T-helper 2 cell (primary cell): ENCODE measurements at regions not wholly inside any gene's neighbourhood (a gene's known extent, or its start where the extent isn't known, plus 50 kb on each side); places are given as distances from the start of the nearest gene placed in this dataset.
A peak's percentile ranks its signal among the peaks of the same experiment; 100 is the strongest.
"Not testable (repeated sequence)": the region's sequence is repeated elsewhere in the genome, so short reads cannot be mapped to it uniquely, and the experiment has no call there.

Experiments
- DNase-seq, 5 experiments: peaks; one replicate each; pipeline versions ENCODE4 v3.0.0 to v3.0.0-alpha.2; 2012 to 2022

DNA sequence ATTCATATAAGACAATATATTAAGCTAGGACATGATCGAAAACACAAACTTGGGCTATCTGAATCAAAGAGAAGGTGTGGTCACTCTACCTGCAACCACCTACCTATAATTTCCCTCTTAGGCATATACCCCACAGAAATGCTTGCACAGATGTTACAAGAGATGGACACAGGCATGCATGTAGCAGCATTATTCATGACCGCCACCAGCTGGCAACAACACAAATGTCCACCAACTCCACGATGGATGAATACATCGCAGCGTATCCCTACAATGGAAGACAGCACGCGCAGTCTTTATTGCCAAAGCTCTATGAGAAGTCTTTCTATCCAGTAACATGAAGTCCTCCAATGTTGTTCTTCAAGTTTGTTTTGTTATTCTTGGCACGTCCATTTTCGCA is 90.8 kb downstream of the ARL4C start:
- no peak for DNase-seq

DNA sequence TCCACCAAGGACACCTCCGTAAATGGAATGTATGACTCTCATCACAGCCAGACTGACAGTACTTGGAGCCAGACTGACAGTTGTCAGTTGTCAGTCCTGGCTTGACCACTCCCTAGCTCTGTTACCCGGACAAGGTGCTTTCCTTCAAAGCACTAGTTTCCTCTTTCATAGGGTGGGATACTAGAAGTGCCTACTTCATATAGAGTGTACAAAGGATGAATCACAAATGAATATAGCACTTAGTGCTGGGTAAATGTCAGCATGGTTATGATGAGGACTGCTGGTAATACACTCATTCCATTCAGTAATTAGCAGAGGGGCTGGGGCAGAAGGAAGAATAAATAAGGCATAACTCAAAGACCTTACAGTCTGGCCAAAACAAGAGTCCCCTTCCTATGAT is 91.4 kb downstream of the ARL4C start:
- no peak for DNase-seq

DNA sequence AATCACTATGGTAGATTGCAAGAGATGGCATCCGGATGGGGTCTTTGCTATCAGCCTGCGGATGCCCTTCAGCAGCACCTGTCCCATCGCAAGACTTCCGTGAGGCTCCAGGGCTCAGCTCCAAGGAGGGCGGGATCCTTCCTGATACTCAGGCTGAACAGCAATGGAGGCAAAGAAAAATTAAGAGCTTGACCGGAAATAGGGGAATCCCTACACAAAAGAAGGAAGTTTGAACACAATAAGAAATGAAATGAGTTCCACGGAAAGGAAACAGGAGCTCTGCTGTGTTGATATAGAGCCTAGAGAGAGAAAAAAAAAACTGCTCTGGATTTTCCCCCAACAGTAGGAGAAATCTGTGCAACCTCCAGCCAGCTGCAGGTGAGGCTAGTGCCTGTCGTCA is 91.9 kb downstream of the ARL4C start:
- DNase-seq = no peak

DNA sequence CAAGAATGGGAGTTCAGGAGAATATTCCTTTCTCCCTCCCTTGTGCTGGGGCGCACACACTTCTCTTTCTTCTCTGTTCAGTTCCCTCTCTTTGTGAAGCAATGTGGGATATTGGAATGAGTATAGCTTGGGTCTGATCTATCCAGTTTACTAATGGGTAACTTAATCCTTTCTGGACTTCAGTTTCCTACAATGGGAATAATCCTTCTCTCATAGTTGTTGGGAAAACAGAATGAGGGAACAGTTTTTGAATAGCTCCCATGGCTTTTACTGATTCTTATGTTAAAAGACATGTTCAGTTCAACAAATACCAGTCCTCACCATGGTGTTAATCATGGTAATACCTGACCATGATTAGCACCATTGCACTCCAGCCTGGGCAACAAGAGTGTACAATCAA is 93.1 kb downstream of the ARL4C start:
- no peak for DNase-seq

DNA sequence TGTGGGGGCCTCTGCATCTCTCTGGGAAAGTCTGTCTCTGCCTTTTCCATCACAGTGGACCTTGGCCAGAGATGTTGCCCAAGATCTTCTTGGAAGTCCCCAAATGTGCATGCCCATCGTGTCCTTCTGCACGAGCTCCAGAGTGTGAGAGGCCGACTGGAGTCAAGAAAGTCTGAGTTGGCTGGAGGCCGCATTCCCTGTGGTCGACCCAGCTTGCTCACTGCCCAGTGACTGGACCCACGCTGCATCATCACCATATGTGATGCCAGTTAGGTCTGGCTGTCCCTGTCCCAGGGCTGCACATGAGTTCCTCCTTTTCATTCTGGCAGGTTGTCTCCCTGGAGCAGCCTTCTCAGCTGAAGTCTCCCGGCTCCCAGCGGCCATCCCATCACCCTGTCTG is 93.8 kb downstream of the ARL4C start:
- no peak for DNase-seq

DNA sequence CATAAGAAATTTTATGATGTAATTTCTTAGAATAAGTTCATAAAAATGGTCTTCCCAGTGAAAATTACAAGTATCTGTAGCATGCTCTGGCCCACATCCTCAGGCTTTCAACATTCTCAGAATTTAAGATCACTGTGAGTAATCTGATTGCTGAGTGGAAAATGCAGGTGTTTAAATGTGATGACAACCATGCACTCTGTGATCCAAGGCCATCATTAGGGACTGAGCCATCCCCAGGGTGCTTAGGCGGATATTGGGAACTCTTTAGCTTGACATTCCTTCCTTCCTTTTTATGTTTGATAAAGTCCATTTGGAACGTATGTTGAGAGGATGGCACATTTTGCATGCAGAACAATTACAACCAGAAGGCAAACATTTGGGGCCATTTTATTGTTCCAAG is 95.5 kb downstream of the ARL4C start:
- DNase-seq = peak in 1 of 5 experiments; percentile 46

DNA sequence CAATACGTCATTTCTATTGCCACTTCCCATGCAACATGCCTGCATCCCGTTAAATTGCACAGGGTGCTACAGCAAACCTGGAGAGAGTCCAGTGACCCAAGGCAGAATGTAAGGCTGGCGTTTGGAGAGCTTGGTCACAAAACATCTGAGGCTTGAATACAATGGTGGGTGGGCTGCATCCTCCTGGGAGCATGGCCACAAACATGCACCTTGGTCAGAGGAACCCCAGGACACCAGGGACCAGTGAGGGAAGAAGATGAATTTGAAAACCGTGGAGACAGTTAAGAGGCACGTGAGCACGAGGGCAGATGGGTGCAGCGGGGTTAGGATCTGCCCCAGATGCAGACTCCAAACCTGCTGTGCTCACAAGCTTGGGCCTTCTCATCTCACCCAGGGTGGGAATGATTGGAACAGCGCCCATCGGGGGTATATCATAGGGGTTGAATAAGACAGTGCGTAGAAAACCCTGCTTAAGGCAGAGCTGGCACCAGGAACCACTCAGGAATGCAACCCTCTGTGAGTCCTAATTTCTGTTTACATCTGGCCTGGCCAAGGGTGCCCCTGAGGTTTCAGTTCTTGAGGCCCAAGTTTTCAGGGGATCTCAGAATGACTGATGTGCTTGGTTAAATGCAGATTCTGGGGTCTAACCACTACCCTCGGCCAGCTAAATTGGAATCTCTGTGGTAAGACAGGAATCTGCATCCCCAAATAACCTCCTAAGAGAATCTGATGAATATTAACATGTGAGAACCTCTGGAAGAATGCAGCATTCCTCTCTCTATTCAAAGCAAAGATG is 97.2 kb downstream of the ARL4C start:
- peak in 1 of 5 experiments; percentile 35 for DNase-seq

DNA sequence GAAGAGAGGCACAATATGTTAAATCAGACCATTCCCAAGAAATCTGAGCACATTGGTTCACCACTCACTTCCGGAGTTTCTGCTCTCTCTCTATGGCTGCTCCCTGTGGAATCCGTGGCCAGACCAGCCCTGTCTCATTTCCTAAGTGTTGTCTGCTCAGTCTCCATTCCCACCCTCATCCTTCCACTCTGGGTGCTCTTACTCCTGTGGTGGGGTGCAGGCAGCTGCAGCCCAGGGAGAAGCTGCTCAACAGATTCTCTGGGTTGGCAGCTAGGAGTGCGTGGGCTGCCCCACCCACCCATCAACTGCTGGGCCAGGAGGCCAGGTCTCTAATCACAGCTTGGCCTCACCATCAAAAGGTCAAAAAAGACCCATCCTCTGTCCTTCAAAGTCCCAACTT is 98.3 kb downstream of the ARL4C start:
- no peak for DNase-seq

DNA sequence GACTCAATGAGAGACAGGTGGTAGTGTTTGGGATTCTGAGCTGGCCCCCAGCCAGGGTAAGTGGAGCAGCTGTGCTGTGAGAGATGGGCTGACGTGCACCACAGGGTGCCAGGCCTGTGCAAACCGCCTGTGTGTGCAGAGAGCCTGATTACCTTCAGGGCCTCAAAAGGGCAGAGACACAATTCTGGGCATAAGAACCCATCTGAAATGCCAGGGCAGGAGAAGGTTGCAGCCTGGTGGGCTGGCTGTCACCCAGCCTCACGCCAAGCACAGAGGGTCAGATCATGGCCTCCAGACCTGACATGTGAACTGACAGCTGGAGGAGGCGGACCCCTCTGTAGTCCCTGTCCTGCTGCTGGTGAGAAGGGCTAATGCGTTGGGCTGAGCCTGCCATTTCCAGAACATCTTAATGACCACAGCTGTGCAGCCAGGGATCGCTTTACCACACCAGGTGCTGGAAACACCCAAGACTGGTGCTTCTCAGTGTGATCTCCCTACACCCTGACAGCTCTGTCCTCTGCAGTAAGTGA is 100.9 kb downstream of the ARL4C start:
- DNase-seq = no peak

DNA sequence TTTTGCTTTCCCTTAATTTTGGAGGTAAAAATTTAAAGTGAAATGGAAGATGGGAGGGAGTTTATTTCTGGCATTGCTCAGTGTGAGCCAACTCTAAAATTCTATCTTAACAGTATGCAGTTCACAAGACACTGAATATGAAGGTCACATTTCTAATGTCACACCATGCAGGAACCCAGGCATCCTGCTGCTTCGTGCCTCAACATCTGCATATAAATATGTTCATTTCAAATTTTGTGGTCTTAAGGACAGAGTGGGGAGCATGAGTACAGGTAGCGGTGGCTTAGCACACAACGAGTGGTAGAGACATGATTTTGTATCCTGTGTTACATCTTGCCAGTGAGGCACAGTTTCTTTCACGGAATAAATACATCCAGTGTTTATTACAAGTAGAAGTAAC is 102.4 kb downstream of the ARL4C start:
- DNase-seq = peak in 1 of 5 experiments; percentile 33

DNA sequence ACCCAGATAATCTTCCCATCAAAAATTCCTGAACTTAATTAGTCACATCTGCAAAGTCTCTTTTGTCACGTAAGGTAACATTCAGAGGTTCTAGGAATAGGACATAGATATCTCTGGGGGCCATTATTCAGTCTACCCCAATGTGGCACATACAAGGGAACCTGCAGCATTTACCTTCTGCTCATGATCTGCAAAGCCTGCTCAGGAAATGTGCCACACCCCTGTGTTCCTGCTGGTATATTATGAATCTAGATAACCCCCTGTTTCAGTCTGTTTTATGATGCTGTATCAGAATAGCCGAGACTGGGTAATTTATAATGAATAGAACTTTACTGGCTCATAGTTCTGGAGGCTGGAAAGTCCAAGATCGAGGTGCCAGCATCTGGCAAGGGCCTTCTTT is 103.5 kb downstream of the ARL4C start:
- peak in 1 of 5 experiments; percentile 47 for DNase-seq

DNA sequence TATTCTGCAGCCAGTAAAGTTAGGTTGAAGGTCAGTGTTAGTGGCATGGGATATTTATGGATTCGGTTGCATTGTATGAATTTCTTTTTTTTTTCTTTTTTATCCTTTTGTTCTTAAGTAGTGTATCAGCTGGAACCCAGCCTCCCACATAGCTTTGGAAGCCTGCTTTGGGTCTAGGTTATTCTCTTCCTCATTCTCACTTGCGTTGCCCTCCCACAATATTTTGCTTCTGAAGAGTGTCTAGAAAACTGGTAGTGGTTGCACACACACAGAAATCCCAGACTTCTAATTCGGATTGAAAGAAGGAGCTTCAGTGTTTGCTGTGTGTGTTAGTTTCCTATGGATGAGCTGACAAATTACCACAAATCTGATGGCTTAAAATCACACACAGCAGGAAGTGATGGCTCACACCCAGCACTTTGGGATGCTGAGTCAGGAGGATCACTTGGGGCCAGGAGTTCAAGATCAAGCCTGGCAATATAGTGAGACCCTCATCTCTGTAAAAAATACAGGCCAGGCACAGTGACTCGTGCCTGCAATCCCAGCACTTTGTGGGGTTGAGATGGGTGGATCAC is 104.8 kb downstream of the ARL4C start:
- no peak for DNase-seq

DNA sequence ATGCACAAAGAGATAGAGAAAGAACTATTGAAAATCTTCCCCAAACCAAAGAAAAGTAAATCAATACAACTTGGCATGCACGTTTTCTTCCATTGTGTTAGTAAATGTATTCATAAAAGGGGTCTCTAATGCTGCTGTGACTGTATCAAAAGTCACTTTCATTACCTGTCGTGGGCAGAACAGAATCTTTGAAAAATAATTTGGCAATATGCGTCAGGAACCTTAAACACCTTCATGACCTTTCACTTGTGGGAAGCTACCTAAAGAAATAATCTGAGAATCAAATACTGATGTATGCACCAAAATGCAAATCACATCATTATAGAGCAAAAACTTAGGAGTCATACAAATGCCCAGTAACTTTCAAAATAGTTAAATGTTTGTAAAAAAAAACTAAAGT is 105.3 kb downstream of the ARL4C start:
- DNase-seq = no peak

DNA sequence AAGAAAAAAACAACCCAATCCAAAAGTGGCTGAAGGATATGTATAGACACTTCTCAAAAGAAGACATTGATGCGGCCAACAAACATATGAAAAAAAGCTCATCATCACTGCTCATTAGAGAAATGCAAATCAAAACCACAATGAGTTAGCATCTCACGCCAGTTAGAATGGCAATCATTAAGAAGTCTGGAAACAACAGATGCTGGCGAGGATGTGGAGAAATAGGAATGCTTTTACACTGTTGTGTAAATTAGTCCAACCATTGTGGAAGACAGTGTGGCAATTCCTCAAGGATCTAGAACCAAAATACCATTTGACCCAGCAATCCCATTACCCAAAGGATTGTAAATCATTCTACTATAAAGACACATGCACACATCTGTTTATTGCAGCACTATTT is 107.2 kb downstream of the ARL4C start:
- not testable (repeated sequence) for DNase-seq

DNA sequence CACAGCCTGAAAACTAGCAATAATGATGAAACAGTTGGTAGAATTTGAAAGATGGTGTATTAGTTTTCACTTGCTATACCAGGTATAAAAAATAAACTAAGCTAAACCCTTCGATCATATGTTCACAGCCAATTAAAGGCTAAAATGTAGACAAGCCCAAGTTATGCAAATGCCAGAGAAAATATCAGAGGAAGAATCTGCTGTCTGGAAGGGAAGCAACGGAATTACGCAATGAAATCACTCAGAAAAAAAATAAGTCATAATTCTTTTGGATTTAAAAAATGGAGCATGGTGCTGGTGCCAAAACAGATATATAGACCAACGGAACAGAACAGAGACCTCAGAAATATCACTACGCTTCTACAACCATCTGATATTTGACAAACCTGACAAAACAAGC is 108.3 kb downstream of the ARL4C start:
- no peak for DNase-seq

DNA sequence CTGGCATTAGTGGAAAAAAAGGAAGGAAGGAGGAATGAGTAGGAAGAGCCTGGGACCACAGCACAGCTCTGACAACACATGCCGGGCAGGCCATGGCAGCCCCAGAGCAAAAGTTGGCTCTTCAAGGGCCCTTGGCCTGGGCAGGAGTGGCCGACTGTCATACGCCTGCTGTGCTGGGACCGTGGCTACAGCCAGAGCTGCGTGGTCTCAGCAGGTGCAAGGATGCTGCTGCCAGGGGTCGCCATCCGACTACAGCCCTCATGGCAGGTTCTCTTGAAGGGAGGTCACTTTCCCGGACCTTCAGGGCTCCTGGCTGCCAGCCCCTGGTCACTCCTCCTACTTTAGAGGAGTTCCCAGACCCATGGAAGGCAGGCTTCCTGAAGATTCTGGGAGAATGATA is 109.9 kb downstream of the ARL4C start:
- DNase-seq = no peak

DNA sequence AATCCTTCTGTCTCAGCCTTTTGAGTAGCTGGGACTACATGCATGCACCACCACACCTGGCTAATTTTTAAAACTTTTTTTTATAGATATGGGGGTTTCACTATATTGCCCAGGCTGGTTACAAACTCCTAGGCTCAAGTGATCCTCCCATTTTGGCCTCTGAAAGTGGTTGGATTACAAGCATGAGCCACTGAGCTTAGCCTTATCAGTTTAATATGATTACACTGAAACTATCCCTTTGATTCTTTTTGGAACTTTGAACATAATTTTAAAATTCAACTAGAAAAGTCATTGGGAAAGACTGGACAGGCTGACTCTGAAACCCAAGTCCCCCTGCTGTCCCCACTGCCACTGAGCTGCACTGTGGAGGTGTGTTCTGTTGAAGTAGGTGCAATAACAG is 114.8 kb downstream of the ARL4C start:
- no peak for DNase-seq

DNA sequence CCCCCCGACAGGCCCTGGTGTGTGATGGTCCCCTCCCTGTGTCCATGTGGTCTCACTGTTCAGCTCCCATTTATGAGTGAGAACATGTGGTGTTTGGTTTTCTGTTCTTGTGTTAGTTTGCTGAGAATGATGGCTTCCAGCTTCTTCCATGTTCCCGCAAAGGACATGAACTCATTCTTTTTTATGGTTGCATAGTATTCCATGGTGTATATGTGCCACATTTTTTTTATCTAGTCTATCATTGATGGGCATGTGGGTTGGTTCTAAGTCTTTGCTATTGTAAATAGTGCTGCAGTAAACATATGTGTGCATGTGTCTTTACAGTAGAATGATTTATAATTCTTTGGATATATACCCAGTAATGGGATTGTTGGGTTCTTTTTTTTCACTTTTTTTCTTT is 117.9 kb downstream of the ARL4C start:
- not testable (repeated sequence) for DNase-seq

DNA sequence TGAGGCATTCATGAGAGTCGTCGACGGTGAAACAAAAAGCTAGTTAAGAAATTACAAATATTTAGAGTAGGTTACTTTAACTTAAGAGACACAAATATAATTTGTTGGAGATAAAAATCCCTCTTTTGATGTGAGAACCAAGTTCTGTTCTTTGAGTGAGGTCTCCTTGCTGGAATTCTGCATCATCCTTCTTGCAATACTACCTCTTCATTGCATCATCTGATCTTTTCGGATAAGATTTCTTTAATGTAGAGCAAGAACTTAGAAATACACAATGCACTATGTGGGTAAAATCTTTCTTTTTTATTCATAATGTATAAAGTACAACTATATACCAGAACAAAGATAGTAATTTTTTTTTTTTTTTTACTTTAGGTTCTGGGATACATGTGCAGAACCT is 118.4 kb downstream of the ARL4C start:
- no peak for DNase-seq

DNA sequence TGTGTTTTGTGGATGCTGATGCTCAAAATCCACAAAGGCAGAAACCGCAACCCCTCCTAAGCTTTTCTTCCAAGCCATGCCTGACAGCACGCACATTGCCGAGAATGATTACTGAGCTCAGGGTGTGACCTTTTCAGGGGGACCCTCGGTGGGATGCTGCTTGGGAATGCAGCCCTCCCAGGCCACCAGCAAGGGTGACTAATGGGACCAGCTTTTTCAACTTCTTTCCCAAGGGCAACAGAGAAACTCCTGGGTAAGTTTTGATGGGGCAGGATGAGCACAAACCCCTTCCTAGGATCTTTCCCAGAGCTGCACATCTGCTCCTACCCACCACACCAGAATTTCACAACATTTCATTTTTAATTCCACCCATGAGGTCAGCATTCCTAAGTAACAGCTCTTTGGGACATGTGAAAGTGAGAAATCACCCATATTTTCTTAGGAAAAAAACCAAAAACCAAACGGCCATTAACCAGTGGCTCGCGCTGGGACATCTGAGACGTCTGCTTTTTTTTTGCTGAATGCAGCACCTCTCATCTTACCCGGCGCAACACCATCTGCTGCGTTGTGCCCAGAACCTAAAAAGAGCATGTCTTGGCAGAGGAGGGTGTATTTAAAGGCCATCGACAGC is 119.0 kb downstream of the ARL4C start:
- no peak for DNase-seq

DNA sequence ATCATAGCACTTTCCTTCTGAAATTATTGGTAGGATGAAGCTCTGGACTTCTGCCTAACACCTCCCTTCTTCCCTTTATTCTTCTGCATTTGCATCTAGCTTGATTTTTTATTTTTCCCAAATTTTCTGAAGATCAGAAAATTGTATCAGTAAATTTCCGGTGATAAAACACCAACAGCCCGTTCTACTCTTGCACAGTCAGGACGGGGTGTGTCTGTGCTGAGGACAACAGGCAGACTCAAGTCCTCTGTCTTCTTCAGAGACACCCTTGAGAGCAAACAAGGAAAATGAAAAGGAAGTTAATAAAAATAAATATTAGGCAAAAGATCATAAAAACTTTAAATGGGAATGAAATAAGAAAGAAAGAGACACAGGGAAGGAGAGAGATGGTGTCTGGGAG is 120.7 kb downstream of the ARL4C start:
- no peak for DNase-seq

DNA sequence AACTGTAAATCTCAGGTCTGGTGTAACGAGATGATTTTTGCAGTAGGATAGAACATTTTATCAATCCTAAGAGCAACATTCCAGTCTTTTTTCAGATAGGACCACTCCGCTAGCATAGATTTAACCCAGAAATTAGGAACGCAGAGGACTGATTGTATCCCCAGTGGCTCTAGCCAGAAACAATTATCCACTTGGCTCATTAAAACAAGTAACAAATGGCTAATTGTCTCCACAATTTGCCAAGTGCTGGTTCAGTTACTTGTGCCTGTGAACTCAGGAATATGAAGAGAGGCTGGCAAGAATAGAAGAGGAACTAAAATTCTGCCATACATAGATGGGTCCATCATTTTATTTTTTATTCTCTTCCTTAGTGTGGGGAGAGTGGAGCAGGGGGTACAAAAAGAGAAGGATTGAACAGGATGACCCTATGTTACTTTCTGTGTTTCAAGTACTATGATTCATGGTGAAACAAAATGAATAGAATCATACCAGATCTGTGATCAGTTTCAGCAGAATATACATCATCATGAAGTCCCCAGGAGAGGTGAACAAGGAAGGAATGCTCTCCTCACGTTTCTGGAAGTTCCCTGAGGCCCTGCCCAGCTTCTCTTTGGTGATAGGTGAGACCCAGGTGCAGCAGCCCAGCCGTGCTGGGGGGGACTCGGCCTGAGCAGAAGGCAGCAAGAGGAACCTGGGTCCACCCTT is 121.6 kb downstream of the ARL4C start:
- DNase-seq = no peak

DNA sequence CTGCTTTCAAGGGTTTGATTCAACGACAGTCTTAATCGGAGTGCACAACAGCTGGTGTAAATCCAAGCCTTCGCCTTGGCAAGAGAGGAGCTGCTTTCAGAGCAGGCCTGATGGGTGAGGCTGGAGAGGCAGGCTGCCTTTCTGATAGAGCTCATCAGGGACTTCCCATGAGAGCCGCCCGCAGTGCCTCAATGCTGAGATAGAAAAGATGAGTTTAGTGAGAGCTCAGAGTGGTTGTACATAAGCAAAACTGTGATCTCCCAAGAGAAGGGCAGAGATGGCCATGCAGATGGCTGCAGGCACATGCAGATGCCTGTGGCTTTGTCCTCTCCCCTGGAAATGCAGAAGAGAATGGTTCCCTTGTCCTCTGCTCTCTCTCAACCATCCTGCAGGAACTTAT is 122.1 kb downstream of the ARL4C start:
- no peak for DNase-seq

DNA sequence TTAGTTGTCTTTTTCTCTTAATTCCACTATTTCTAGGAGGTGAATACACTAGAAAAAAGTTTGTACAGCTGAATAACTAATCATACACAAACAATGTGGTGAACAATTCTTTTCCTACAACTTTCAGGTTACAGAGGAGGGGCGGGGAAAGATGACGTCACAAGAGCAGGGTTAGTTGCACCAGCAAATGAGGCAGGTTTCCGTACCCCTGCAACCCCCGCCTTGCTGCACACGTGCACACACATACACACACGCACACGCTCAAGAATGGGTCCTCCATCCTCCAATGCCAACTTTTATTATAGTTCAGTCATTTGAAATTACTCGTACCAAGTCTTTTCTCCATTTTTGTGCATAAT is 122.8 kb downstream of the ARL4C start:
- DNase-seq = no peak
